ENCODE measurements at regions not wholly inside any gene's neighbourhood (a gene's known extent, or its start where the extent isn't known, plus 50 kb on each side); places are given as distances from the start of the nearest gene placed in this dataset.

DNA sequence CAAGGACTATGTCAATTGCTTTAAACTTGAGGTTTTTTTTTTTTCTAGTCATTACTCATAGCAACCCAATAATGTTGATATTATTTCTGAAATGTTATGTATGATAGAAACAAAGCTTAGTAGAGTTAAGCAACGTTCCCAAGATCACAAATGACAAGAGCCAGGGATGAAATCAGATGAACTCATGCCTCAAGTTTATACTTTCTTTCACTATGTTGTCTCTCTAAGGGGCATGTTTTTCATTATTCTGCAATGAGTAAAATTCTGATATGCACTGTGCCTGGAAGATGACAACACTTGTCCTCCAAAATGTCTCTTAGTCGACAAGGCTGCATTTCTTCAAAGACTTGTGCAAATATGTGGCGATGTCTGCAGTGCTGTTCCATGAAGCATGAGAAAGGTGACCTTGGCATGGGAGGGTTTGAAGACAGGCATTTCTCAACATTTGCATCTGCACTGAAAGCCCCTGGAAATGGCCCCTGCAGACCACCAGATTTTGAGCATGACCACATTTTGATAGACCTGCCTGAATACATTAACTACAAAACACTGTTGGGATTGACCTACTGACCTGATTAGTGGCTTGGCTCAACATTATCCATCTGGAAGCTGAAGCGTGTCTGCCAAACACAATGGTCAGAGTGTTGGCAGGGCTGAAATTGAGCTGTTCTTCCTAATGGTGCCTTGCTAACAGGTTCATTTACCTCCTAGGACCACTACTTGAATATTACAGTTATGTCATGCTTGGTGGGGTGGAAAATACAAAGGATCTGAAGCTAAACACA lies 1027.5 kb downstream of the CDH11 start:
- TF ChIP-seq CTCF (IDR thresholded peaks at IDR 0.05) = no peak

- no peak for TF ChIP-seq CTCF (IDR thresholded peaks at IDR 0.05)
Measured at GRCh38 chr16:64092271-64092670, 1029.6 kb downstream of the CDH11 start.

DNA sequence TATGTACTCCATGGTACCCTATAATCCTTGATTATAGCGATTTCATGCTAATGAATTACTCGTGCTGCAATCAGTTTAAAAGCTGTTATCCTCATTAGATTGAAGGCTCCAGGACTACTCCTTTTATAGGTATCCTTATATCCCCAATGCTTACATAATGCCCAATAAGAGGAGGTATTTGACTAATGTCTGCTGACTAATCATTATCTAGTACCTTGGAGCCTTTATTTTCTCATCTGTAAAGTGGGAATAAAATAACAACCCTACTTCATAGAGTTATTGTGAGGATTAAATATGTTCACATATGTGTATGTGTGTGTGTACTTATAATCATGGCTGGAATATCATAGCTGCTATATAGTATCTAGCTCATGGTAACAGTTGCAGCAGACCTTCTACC lies 1031.5 kb downstream of the CDH11 start:
- TF ChIP-seq CTCF (IDR thresholded peaks at IDR 0.05) = no peak

- TF ChIP-seq CTCF (IDR thresholded peaks at IDR 0.05) = peak; percentile 45; the same call in 1 of the 2 replicates
Measured at GRCh38 chr16:64089697-64090096, 1032.2 kb downstream of the CDH11 start.

DNA sequence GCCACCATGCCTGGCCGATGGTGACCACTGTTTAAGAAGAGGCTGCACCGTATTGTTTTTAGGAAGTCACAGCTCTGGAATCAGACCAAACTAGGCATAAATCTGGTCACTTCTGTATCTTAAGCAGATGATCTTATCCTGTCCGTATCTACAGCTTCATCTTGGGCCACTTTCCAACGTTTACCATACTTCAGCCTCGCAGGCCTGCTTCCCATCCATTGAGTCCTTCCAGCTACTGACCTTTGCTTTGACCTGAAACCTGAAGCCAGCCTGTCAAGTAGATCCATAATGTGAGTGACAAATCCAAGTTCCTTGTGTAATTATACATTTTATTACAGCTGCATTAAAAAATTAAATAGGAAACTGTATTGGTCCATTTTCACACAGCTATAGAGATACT lies 1033.0 kb downstream of the CDH11 start:
- TF ChIP-seq CTCF (IDR thresholded peaks at IDR 0.05) = no peak

- TF ChIP-seq CTCF (IDR thresholded peaks at IDR 0.05) = no peak
Measured at GRCh38 chr16:64085296-64085695, 1036.6 kb downstream of the CDH11 start.

- TF ChIP-seq CTCF (IDR thresholded peaks at IDR 0.05) = no peak
Measured at GRCh38 chr16:64084706-64085105, 1037.2 kb downstream of the CDH11 start.
